Panc1 (cell line): ENCODE measurements at regions not wholly inside any gene's neighbourhood (a gene's known extent, or its start where the extent isn't known, plus 50 kb on each side); places are given as distances from the start of the nearest gene placed in this dataset.

Experiments used
- ATAC-seq: fragments of 200-7000 bp; cut with Tn5 transposase; 2 replicates; pipeline ENCODE4 v1.9.1; 2020; ENCODE audit warnings: mild to moderate bottlenecking, moderate library complexity
- BruUV-seq: library from RNA; stranded (reverse); fragments of 400-500 nt; replicated peaks from 2 replicates; lab custom pipeline; 2021; lab: Mats Ljungman, UMichigan
- CTCF ChIA-PET: fragments of 300-600 bp; sonication (Branson Sonifier 250); formaldehyde crosslinking; loops from one replicate; lab custom pipeline; 2022; ENCODE audit warnings: antibody characterized with exemption; lab: Charles Lee
- POLR2A ChIA-PET: fragments of 300-600 bp; sonication (Branson Sonifier 250); formaldehyde crosslinking; loops from one replicate; lab custom pipeline; 2022; ENCODE audit warnings: antibody characterized with exemption; lab: Charles Lee
- DNase-seq: peaks from one replicate; pipeline ENCODE4 v3.0.0-alpha.2; 2010; ENCODE audit warnings: low read depth, low spot score
- H3K27ac ChIP-seq: 2 replicates; pipeline ENCODE4 v1.5.1; 2011; ENCODE audit warnings: mild to moderate bottlenecking, low read length, inconsistent platforms
- H3K27me3 ChIP-seq: fragments of 200-500 bp; sonication (Bioruptor generic); 2 replicates; pipeline ENCODE4 v1.6.0; 2014; ENCODE audit warnings: low read length, inconsistent platforms; ENCODE audit not compliant: control insufficient read depth, insufficient read depth
- H3K36me3 ChIP-seq: fragments of 200-500 bp; sonication (Bioruptor generic); 2 replicates; pipeline ENCODE4 v1.5.1; 2014; ENCODE audit warnings: inconsistent platforms, mild to moderate bottlenecking, low read length, moderate library complexity; ENCODE audit not compliant: control insufficient read depth, insufficient read depth
- H3K4me1 ChIP-seq: 2 replicates; pipeline ENCODE4 v1.5.1; 2011; ENCODE audit warnings: inconsistent platforms, mild to moderate bottlenecking, low read length, moderate library complexity; ENCODE audit not compliant: control insufficient read depth, insufficient read depth
- H3K4me3 ChIP-seq, 2 experiments: 2 replicates each; pipeline ENCODE4 v1.5.1; 2011 to 2012; ENCODE audit warnings: low read depth in 2 of 2, low read length in 2 of 2, mild to moderate bottlenecking in 2 of 2, inconsistent platforms in 1 of 2, moderate library complexity in 1 of 2
- H3K9me3 ChIP-seq: fragments of 200-500 bp; sonication (Bioruptor generic); 2 replicates; pipeline ENCODE4 v1.5.1; 2014; ENCODE audit warnings: low read depth, mild to moderate bottlenecking, inconsistent platforms, low read length, moderate library complexity; ENCODE audit not compliant: control insufficient read depth, insufficient read depth
- CTCF ChIP-seq: fragments of 450-650 bp; IDR thresholded peaks from 2 replicates; pipeline ENCODE4 v1.5.1; 2017; ENCODE audit warnings: mild to moderate bottlenecking
- POLR2AphosphoS5 ChIP-seq: IDR thresholded peaks from 2 replicates; pipeline ENCODE4 v1.6.1; 2012; ENCODE audit warnings: mild to moderate bottlenecking, low read depth, low read length, moderate library complexity
- REST ChIP-seq, 2 experiments: IDR thresholded peaks; 2 replicates each; pipeline ENCODE4 v1.6.1; 2011 to 2012; ENCODE audit warnings: low read depth in 2 of 2, control low read depth in 1 of 2, low read length in 1 of 2, mild to moderate bottlenecking in 1 of 2, moderate library complexity in 1 of 2; ENCODE audit not compliant: insufficient read depth in 1 of 2
- SIN3A ChIP-seq: IDR thresholded peaks from 2 replicates; pipeline ENCODE4 v1.6.1; 2012; ENCODE audit warnings: low read depth, mild to moderate bottlenecking, low read length, moderate library complexity, borderline replicate concordance; ENCODE audit not compliant: insufficient read depth
- TCF7L2 ChIP-seq: IDR thresholded peaks from 2 replicates; pipeline ENCODE4 v1.6.1; 2011; ENCODE audit warnings: mild to moderate bottlenecking, low read depth, low read length, inconsistent platforms
- in situ Hi-C: cut with HindIII; loops from 2 replicates; pipeline ENCODE4 v1.10.0; 2016; ENCODE audit warnings: low sequenced_read_pairs, low pct_unique_long_range_greater_than_20kb
- intact Hi-C: fragments of 100-400 bp; cut with micrococcal nuclease; formaldehyde crosslinking; loops from one replicate; pipeline ENCODE4 v1.10.0; 2022; ENCODE audit not compliant: unreplicated experiment

- H3K4me3 ChIP-seq: no peak overlapping the region
- intact Hi-C loops (no loop called here), in situ Hi-C loops (no loop called here)
- TF ChIP-seq POLR2AphosphoS5 (no peak), CTCF (no peak), SIN3A (no peak), TCF7L2 (no peak), REST (IDR thresholded peaks at IDR 0.05; ENCODE audit: insufficient read depth in 1 of 2, low read depth in 2 of 2, low read length in 1 of 2) (no peak)
- H3K27ac ChIP-seq: no peak overlapping the region
- no peaks in the 10 kb centered on the region for H3K27me3 ChIP-seq
- peaks cover 3% of the 10 kb centered on the region; the same call in 1 of the 2 replicates for H3K9me3 ChIP-seq
- ATAC-seq (no peak), DNase-seq (no peak)
- no peaks in the 10 kb centered on the region for H3K36me3 ChIP-seq
- CTCF ChIA-PET: no interaction called here
- POLR2A ChIA-PET: no interaction called here
- H3K4me1 ChIP-seq: no peaks in the 10 kb centered on the region
- no TSS peak for BruUV-seq
Observed at GRCh38 chr1:82564333-82564732, 763.6 kb downstream of the ADGRL2 start.

GRCh38 chr1:82562448-82562847, 761.7 kb downstream of the ADGRL2 start:
- BruUV-seq: no TSS peak
- H3K4me1 ChIP-seq: no peaks in the 10 kb centered on the region
- no peak for TF ChIP-seq TCF7L2
- TF ChIP-seq POLR2AphosphoS5: no peak
- TF ChIP-seq CTCF: no peak
- TF ChIP-seq REST (IDR thresholded peaks at IDR 0.05; ENCODE audit: insufficient read depth in 1 of 2, low read depth in 2 of 2, low read length in 1 of 2): no peak
- TF ChIP-seq SIN3A: no peak
- POLR2A ChIA-PET: no interaction called here
- in situ Hi-C loops: no loop called here
- ATAC-seq (no peak), DNase-seq (no peak)
- H3K4me3 ChIP-seq: no peak overlapping the region
- CTCF ChIA-PET: no interaction called here
- H3K27me3 ChIP-seq: no peaks in the 10 kb centered on the region
- intact Hi-C loops: no loop called here
- peaks cover 3% of the 10 kb centered on the region; the same call in 1 of the 2 replicates for H3K9me3 ChIP-seq
- no peak overlapping the region for H3K27ac ChIP-seq
- no peaks in the 10 kb centered on the region for H3K36me3 ChIP-seq
